Activated naive CD4-positive, alpha-beta T cell treated with anti-CD3 and anti-CD28 coated beads, Interleukin-2, amount 50 U/mL, for 24 hours (primary cell): ENCODE measurements at regions not wholly inside any gene's neighbourhood (a gene's known extent, or its start where the extent isn't known, plus 50 kb on each side); places are given as distances from the start of the nearest gene placed in this dataset.

Experiments
- H3K27ac Mint-ChIP-seq: one replicate; pipeline ENCODE4 v1.8.0; 2021; ENCODE audit warnings: mild to moderate bottlenecking, mixed read lengths
- H3K27me3 Mint-ChIP-seq: one replicate; pipeline ENCODE4 v1.8.0; 2021; ENCODE audit warnings: mixed read lengths
- H3K36me3 Mint-ChIP-seq: one replicate; pipeline ENCODE4 v1.8.0; 2021; ENCODE audit warnings: mixed read lengths
- H3K4me1 Mint-ChIP-seq: one replicate; pipeline ENCODE4 v1.8.0; 2021; ENCODE audit warnings: mixed read lengths
- H3K4me3 Mint-ChIP-seq: one replicate; pipeline ENCODE4 v1.8.0; 2021; ENCODE audit warnings: mild to moderate bottlenecking, mixed read lengths
- H3K9me3 Mint-ChIP-seq: one replicate; pipeline ENCODE4 v1.8.0; 2021; ENCODE audit warnings: mixed read lengths

GRCh38 chr14:87834594-87834993, 158.4 kb downstream of the GALC start:
- Mint-ChIP-seq H3K27ac (no peak overlapping the region), H3K4me3 (no peak overlapping the region)

GRCh38 chr14:87833026-87833425, 160.0 kb downstream of the GALC start:
- Mint-ChIP-seq H3K4me3 (no peak overlapping the region), H3K36me3 (no peaks in the 10 kb centered on the region), H3K27ac (no peak overlapping the region), H3K4me1 (no peaks in the 10 kb centered on the region), H3K9me3 (no peaks in the 10 kb centered on the region), H3K27me3 (peaks cover 21% of the 10 kb centered on the region)

More at GRCh38 chr14:87834594-87834993, 158.4 kb downstream of the GALC start:
- no peaks in the 10 kb centered on the region for H3K9me3 Mint-ChIP-seq
- no peaks in the 10 kb centered on the region for H3K36me3 Mint-ChIP-seq
- H3K4me1 Mint-ChIP-seq = no peaks in the 10 kb centered on the region
- peaks cover 21% of the 10 kb centered on the region for H3K27me3 Mint-ChIP-seq

GRCh38 chr14:87830443-87831096, 162.4 kb downstream of the GALC start:
- Mint-ChIP-seq H3K9me3 (no peaks in the 10 kb centered on the region), H3K4me3 (no peak overlapping the region), H3K36me3 (no peaks in the 10 kb centered on the region), H3K27me3 (peaks cover 24% of the 10 kb centered on the region), H3K27ac (no peak overlapping the region), H3K4me1 (no peaks in the 10 kb centered on the region)

GRCh38 chr14:87829543-87829942, 163.4 kb downstream of the GALC start:
- Mint-ChIP-seq H3K4me3 (no peak overlapping the region), H3K9me3 (no peaks in the 10 kb centered on the region), H3K27ac (no peak overlapping the region), H3K4me1 (no peaks in the 10 kb centered on the region), H3K27me3 (peaks cover 21% of the 10 kb centered on the region), H3K36me3 (no peaks in the 10 kb centered on the region)

DNA sequence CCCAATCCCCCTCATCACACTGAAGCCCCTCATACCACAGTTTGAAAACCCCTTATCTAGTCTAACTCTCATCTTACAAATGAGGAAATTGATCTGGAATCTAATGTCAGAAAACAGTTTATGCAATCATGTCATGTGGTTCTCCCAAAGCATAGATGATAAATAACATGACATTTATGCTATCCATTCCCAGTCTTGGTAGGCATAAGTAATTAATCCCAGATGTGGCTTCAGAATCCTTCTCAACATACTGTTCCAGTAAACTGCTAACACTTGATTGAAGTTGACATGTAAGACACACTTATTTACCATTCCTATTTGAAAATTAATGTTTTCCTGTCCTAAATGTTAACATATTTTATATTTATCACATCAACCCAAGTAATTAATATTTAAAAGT, 168.7 kb downstream of the GALC start:
- Mint-ChIP-seq H3K4me3 (no peak overlapping the region), H3K27ac (no peak overlapping the region), H3K9me3 (no peaks in the 10 kb centered on the region), H3K4me1 (no peaks in the 10 kb centered on the region), H3K36me3 (no peaks in the 10 kb centered on the region), H3K27me3 (peaks cover 8% of the 10 kb centered on the region)

DNA sequence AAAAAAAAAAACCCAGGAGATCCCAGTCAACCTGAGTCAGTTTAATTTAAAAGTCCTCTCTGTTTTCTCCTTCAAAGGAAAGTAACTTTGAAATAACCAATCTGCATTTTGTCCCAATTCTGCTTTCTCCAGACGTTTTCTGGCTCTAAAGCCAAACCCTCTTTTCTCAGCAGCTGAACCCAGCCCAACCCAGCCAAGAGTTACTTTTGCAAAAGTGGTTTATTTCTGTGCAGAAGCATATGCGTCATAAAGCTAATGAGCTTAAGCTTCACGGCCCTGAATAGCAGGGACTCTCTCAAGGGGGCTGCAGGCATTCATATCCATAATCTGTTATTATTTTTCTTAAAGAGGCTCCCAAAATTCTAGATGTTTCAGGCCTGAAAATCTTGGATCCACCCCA, 176.6 kb downstream of the GALC start:
- peaks cover 4% of the 10 kb centered on the region for H3K27me3 Mint-ChIP-seq
- H3K9me3 Mint-ChIP-seq = no peaks in the 10 kb centered on the region
- H3K4me1 Mint-ChIP-seq = no peaks in the 10 kb centered on the region
- no peak overlapping the region for H3K27ac Mint-ChIP-seq
- H3K36me3 Mint-ChIP-seq = no peaks in the 10 kb centered on the region
- H3K4me3 Mint-ChIP-seq = no peak overlapping the region

- H3K4me3 Mint-ChIP-seq = no peak overlapping the region
- no peak overlapping the region for H3K27ac Mint-ChIP-seq
- peaks cover 2% of the 10 kb centered on the region for H3K27me3 Mint-ChIP-seq
- H3K36me3 Mint-ChIP-seq = no peaks in the 10 kb centered on the region
- no peaks in the 10 kb centered on the region for H3K9me3 Mint-ChIP-seq
- no peaks in the 10 kb centered on the region for H3K4me1 Mint-ChIP-seq
Measured at GRCh38 chr14:87815121-87815520, 177.9 kb downstream of the GALC start.

GRCh38 chr14:87813686-87814085, 179.3 kb downstream of the GALC start:
- H3K4me1 Mint-ChIP-seq = no peaks in the 10 kb centered on the region
- H3K27ac Mint-ChIP-seq = no peak overlapping the region
- H3K36me3 Mint-ChIP-seq = no peaks in the 10 kb centered on the region
- no peaks in the 10 kb centered on the region for H3K9me3 Mint-ChIP-seq
- H3K27me3 Mint-ChIP-seq = peaks cover 4% of the 10 kb centered on the region
- no peak overlapping the region for H3K4me3 Mint-ChIP-seq

GRCh38 chr14:87813211-87813610, 179.8 kb downstream of the GALC start:
- H3K4me3 Mint-ChIP-seq = no peak overlapping the region
- H3K4me1 Mint-ChIP-seq = no peaks in the 10 kb centered on the region
- H3K36me3 Mint-ChIP-seq = no peaks in the 10 kb centered on the region
- no peak overlapping the region for H3K27ac Mint-ChIP-seq
- no peaks in the 10 kb centered on the region for H3K9me3 Mint-ChIP-seq
- H3K27me3 Mint-ChIP-seq = peaks cover 4% of the 10 kb centered on the region

DNA sequence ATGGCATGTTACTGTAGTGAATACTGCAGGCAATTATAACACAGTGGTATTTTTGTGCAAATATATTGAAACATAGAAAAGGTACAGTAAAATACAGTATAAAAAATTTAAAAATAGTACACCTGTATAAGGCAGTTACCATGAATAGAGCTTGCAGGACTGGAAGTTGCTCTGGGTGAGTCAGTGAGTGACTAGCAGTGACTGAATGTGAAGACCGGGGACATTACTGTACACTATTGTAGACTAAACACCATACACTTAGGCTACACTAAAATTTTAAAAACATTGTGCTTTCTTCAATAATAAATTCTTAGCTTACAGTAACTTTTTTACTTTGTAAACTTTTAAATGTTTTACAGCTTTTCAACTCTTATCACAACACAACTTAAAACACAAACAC, 181.7 kb downstream of the GALC start:
- Mint-ChIP-seq H3K4me1 (no peaks in the 10 kb centered on the region), H3K27me3 (peaks cover 4% of the 10 kb centered on the region), H3K27ac (no peak overlapping the region), H3K4me3 (no peak overlapping the region), H3K9me3 (no peaks in the 10 kb centered on the region), H3K36me3 (no peaks in the 10 kb centered on the region)

GRCh38 chr14:87810711-87811110, 182.3 kb downstream of the GALC start:
- H3K27me3 Mint-ChIP-seq = peaks cover 4% of the 10 kb centered on the region
- H3K27ac Mint-ChIP-seq = no peak overlapping the region
- H3K4me1 Mint-ChIP-seq = no peaks in the 10 kb centered on the region
- H3K36me3 Mint-ChIP-seq = no peaks in the 10 kb centered on the region
- no peaks in the 10 kb centered on the region for H3K9me3 Mint-ChIP-seq
- no peak overlapping the region for H3K4me3 Mint-ChIP-seq

- H3K9me3 Mint-ChIP-seq = no peaks in the 10 kb centered on the region
- no peaks in the 10 kb centered on the region for H3K36me3 Mint-ChIP-seq
- no peaks in the 10 kb centered on the region for H3K4me1 Mint-ChIP-seq
- no peak overlapping the region for H3K27ac Mint-ChIP-seq
- no peak overlapping the region for H3K4me3 Mint-ChIP-seq
- peaks cover 2% of the 10 kb centered on the region for H3K27me3 Mint-ChIP-seq
Measured at GRCh38 chr14:87809261-87809660, 183.7 kb downstream of the GALC start.

DNA sequence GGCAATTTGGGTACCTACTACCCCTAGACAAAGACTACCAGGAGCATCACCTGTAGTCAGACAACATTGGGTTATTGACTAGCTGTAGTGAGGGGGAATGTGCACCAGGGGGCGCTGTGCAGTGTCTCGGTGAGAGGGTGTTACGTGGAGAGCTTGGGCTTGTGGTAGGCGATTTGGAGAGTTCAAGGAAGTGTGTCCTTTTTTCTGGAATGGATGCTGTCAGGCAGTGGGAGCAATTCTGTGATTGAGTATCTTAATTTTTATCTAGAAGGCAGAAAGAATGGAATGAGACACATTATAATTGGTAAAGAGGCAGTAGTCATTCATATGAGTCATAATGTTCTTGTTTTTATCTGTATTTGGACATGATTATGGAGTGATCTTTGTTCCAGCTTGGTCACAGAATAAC, 187.7 kb downstream of the GALC start:
- Mint-ChIP-seq H3K36me3 (no peaks in the 10 kb centered on the region), H3K4me3 (no peak overlapping the region), H3K4me1 (no peaks in the 10 kb centered on the region), H3K27ac (no peak overlapping the region), H3K9me3 (peaks cover 4% of the 10 kb centered on the region), H3K27me3 (peaks cover 6% of the 10 kb centered on the region)

- no peak overlapping the region for H3K27ac Mint-ChIP-seq
- H3K36me3 Mint-ChIP-seq = no peaks in the 10 kb centered on the region
- H3K9me3 Mint-ChIP-seq = peaks cover 4% of the 10 kb centered on the region
- no peaks in the 10 kb centered on the region for H3K4me1 Mint-ChIP-seq
- peaks cover 12% of the 10 kb centered on the region for H3K27me3 Mint-ChIP-seq
- no peak overlapping the region for H3K4me3 Mint-ChIP-seq
Measured at GRCh38 chr14:87800216-87800615, 192.8 kb downstream of the GALC start.

- Mint-ChIP-seq H3K27me3 (peaks cover 12% of the 10 kb centered on the region), H3K9me3 (peaks cover 4% of the 10 kb centered on the region), H3K4me3 (no peak overlapping the region), H3K4me1 (no peaks in the 10 kb centered on the region), H3K36me3 (no peaks in the 10 kb centered on the region), H3K27ac (no peak overlapping the region)
Measured at GRCh38 chr14:87799400-87799799, 193.6 kb downstream of the GALC start.

DNA sequence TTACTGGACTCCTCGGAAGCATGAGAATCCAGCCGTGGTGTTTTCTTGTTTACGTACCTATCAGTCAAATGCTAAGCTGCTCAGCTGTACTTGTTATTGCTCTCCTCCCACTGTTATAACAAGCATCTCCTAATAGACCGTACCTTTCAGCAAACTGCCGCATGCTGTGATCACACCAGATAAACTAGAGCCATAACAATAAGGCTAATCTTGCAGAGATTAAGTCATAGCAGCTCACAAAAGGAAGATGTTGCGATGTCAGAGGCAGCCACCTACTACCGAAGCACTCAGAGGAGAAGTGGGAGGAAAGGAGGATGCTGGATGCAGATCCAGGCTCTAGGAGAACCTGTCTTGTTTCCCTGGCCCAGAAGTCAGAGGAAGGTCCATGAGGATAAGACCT, 196.0 kb downstream of the GALC start:
- Mint-ChIP-seq H3K4me1 (no peaks in the 10 kb centered on the region), H3K27ac (no peak overlapping the region), H3K9me3 (peaks cover 3% of the 10 kb centered on the region), H3K36me3 (no peaks in the 10 kb centered on the region), H3K4me3 (no peak overlapping the region), H3K27me3 (peaks cover 11% of the 10 kb centered on the region)

DNA sequence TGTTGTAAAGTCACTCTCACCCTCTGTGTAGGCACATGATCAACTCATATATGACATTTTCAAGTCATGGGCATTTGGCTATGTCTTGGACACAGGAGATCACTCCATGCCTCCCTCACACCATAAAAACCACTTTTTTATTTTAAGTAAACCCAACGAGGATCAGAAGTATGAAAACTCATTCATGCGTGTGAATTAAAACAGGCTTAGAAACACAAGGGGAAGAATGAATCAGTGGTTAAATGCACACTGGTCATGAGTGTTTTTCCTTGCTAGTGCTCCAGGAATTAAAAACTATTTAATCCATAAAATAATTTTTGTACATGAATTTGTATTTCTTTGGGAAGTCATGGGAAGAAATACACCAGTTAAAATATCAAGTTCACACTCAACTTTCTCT, 198.4 kb downstream of the GALC start:
- Mint-ChIP-seq H3K9me3 (no peaks in the 10 kb centered on the region), H3K4me3 (no peak overlapping the region), H3K4me1 (no peaks in the 10 kb centered on the region), H3K27ac (no peak overlapping the region), H3K27me3 (peaks cover 7% of the 10 kb centered on the region), H3K36me3 (no peaks in the 10 kb centered on the region)
